ENCODE measurements at regions not wholly inside any gene's neighbourhood (a gene's known extent, or its start where the extent isn't known, plus 50 kb on each side); places are given as distances from the start of the nearest gene placed in this dataset.
"Not testable (repeated sequence)": the region's sequence is repeated elsewhere in the genome, so short reads cannot be mapped to it uniquely, and the experiment has no call there.

DNA sequence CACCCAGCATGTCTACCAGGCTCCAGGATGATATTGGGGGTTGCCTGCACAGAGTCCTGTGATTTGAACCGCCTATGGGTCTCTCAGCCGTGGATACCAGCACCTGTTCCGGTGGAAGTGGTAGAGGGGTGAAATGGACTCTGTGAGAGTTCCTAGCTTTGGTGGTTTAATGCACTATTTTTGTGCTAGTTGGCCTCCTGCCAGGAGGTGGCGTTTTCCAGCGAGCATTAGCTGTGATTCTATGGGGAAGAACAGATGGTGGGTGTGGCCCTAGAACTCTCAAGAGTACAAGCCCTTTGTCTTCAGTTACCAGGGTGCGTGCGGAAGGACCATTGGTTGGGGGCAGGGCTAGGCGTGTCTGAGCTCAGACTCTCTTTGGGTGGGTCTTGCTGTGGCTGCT lies 316.9 kb upstream of the AMOT start:
- H3K9me3 ChIP-seq (ENCODE audit: control insufficient read depth, insufficient read depth, low read length): peaks cover 26% of the 10 kb centered on the region
- no peak overlapping the region for H3K27ac ChIP-seq (ENCODE audit: low read depth, low read length)
- no peak overlapping the region for H3K4me3 ChIP-seq (ENCODE audit: low read depth, low read length)
- peaks cover 9% of the 10 kb centered on the region; the same call in 1 of the 2 replicates for H3K4me1 ChIP-seq (ENCODE audit: control insufficient read depth, insufficient read depth, low read length)
- no peak overlapping the region for H3K9ac ChIP-seq (ENCODE audit: low read depth, low read length)
- H3K27me3 ChIP-seq (ENCODE audit: control insufficient read depth, insufficient read depth, low read length): no peaks in the 10 kb centered on the region
- no peaks in the 10 kb centered on the region for H3K36me3 ChIP-seq (ENCODE audit: control insufficient read depth, insufficient read depth, low read length)

GRCh38 chrX:113154315-113154714 lies 313.7 kb upstream of the AMOT start:
- not testable (repeated sequence) for H3K36me3 ChIP-seq (ENCODE audit: control insufficient read depth, insufficient read depth, low read length); H3K4me3 ChIP-seq (ENCODE audit: low read depth, low read length); H3K27me3 ChIP-seq (ENCODE audit: control insufficient read depth, insufficient read depth, low read length); H3K4me1 ChIP-seq (ENCODE audit: control insufficient read depth, insufficient read depth, low read length); H3K27ac ChIP-seq (ENCODE audit: low read depth, low read length); H3K9ac ChIP-seq (ENCODE audit: low read depth, low read length)
- H3K9me3 ChIP-seq (ENCODE audit: control insufficient read depth, insufficient read depth, low read length): peaks cover 25% of the 10 kb centered on the region

- no peaks in the 10 kb centered on the region for H3K27me3 ChIP-seq (ENCODE audit: control insufficient read depth, insufficient read depth, low read length)
- H3K9ac ChIP-seq (ENCODE audit: low read depth, low read length): no peak overlapping the region
- no peaks in the 10 kb centered on the region for H3K36me3 ChIP-seq (ENCODE audit: control insufficient read depth, insufficient read depth, low read length)
- H3K4me3 ChIP-seq (ENCODE audit: low read depth, low read length): 0 out of 2 replicates have a peak overlapping the region, but pooled peaks have one; percentile 9
- no peak overlapping the region for H3K27ac ChIP-seq (ENCODE audit: low read depth, low read length)
- peaks cover 21% of the 10 kb centered on the region for H3K4me1 ChIP-seq (ENCODE audit: control insufficient read depth, insufficient read depth, low read length)
- H3K9me3 ChIP-seq (ENCODE audit: control insufficient read depth, insufficient read depth, low read length): peaks cover 14% of the 10 kb centered on the region
These were observed 296.2 kb upstream of the AMOT start for GRCh38 chrX:113136836-113137235.

GRCh38 chrX:113133316-113133715 lies 292.7 kb upstream of the AMOT start:
- H3K36me3 ChIP-seq (ENCODE audit: control insufficient read depth, insufficient read depth, low read length): no peaks in the 10 kb centered on the region
- H3K9ac ChIP-seq (ENCODE audit: low read depth, low read length): no peak overlapping the region
- no peaks in the 10 kb centered on the region for H3K27me3 ChIP-seq (ENCODE audit: control insufficient read depth, insufficient read depth, low read length)
- no peak overlapping the region for H3K4me3 ChIP-seq (ENCODE audit: low read depth, low read length)
- H3K9me3 ChIP-seq (ENCODE audit: control insufficient read depth, insufficient read depth, low read length): peaks cover 4% of the 10 kb centered on the region; the same call in 1 of the 2 replicates
- H3K4me1 ChIP-seq (ENCODE audit: control insufficient read depth, insufficient read depth, low read length): peaks cover 41% of the 10 kb centered on the region
- H3K27ac ChIP-seq (ENCODE audit: low read depth, low read length): no peak overlapping the region

DNA sequence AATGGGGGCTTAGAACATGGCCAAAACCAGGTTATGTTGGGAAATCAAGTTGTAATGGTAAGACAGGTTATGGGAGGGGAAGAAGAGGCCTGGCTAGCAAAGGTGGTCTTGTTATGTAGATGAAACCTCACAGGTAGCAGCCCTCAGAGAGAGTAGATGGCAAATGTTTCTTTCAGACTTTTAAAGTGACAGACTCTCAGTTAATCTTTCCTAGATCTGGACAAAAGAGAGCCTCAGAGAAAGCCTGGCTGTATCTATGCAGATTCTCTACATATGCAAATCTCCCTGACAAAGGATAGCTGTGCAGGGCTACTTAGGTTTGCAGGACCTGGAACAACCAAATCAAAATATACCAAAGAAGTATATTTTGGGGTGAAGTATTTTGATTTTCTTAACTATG lies 284.1 kb upstream of the AMOT start:
- Histone ChIP-seq H3K9me3 (ENCODE audit: control insufficient read depth, insufficient read depth, low read length) (peaks cover 15% of the 10 kb centered on the region), H3K4me3 (ENCODE audit: low read depth, low read length) (peak overlapping the region; percentile 45), H3K9ac (ENCODE audit: low read depth, low read length) (0 out of 2 replicates have a peak overlapping the region, but pooled peaks have one; percentile 5), H3K4me1 (ENCODE audit: control insufficient read depth, insufficient read depth, low read length) (peaks cover 19% of the 10 kb centered on the region), H3K27ac (ENCODE audit: low read depth, low read length) (peak overlapping the region; percentile 57), H3K27me3 (ENCODE audit: control insufficient read depth, insufficient read depth, low read length) (no peaks in the 10 kb centered on the region), H3K36me3 (ENCODE audit: control insufficient read depth, insufficient read depth, low read length) (no peaks in the 10 kb centered on the region)

- no peak overlapping the region for H3K4me3 ChIP-seq (ENCODE audit: low read depth, low read length)
- H3K27me3 ChIP-seq (ENCODE audit: control insufficient read depth, insufficient read depth, low read length): 0 out of 2 replicates have a peak, but pooled peaks cover 3% of the 10 kb centered on the region
- H3K9me3 ChIP-seq (ENCODE audit: control insufficient read depth, insufficient read depth, low read length): no peaks in the 10 kb centered on the region
- no peaks in the 10 kb centered on the region for H3K36me3 ChIP-seq (ENCODE audit: control insufficient read depth, insufficient read depth, low read length)
- no peak overlapping the region for H3K9ac ChIP-seq (ENCODE audit: low read depth, low read length)
- no peak overlapping the region for H3K27ac ChIP-seq (ENCODE audit: low read depth, low read length)
- peaks cover 15% of the 10 kb centered on the region for H3K4me1 ChIP-seq (ENCODE audit: control insufficient read depth, insufficient read depth, low read length)
These were observed 234.9 kb upstream of the AMOT start for GRCh38 chrX:113075521-113075920.

DNA sequence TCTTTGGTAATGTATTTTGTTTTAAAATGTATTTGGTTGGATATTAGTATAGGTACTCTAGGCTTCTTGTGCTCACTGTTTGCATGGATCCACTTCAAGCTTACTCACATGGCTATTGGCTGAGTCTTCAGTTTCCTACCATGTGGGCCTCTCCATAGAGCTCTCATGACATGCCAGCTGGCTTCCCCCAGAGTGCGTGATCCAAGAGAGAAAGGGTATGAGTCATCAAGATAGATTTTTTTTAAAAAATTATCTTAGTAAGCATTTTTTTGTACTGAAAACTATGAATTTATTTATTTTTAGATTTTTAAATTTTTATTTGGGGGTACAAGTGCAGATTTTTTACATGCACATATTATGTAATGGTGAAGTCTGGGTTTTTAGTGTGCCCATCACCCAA lies 219.1 kb upstream of the AMOT start:
- H3K36me3 ChIP-seq (ENCODE audit: control insufficient read depth, insufficient read depth, low read length): no peaks in the 10 kb centered on the region
- H3K4me1 ChIP-seq (ENCODE audit: control insufficient read depth, insufficient read depth, low read length): no peaks in the 10 kb centered on the region
- no peaks in the 10 kb centered on the region for H3K27me3 ChIP-seq (ENCODE audit: control insufficient read depth, insufficient read depth, low read length)
- H3K9ac ChIP-seq (ENCODE audit: low read depth, low read length): no peak overlapping the region
- no peak overlapping the region for H3K27ac ChIP-seq (ENCODE audit: low read depth, low read length)
- no peaks in the 10 kb centered on the region; the same call in 1 of the 2 replicates for H3K9me3 ChIP-seq (ENCODE audit: control insufficient read depth, insufficient read depth, low read length)
- no peak overlapping the region for H3K4me3 ChIP-seq (ENCODE audit: low read depth, low read length)

GRCh38 chrX:113058634-113059033 lies 218.0 kb upstream of the AMOT start:
- Histone ChIP-seq H3K27ac (ENCODE audit: low read depth, low read length) (no peak overlapping the region), H3K36me3 (ENCODE audit: control insufficient read depth, insufficient read depth, low read length) (no peaks in the 10 kb centered on the region), H3K9me3 (ENCODE audit: control insufficient read depth, insufficient read depth, low read length) (no peaks in the 10 kb centered on the region; the same call in 1 of the 2 replicates), H3K4me3 (ENCODE audit: low read depth, low read length) (no peak overlapping the region), H3K27me3 (ENCODE audit: control insufficient read depth, insufficient read depth, low read length) (no peaks in the 10 kb centered on the region), H3K9ac (ENCODE audit: low read depth, low read length) (no peak overlapping the region), H3K4me1 (ENCODE audit: control insufficient read depth, insufficient read depth, low read length) (no peaks in the 10 kb centered on the region)

DNA sequence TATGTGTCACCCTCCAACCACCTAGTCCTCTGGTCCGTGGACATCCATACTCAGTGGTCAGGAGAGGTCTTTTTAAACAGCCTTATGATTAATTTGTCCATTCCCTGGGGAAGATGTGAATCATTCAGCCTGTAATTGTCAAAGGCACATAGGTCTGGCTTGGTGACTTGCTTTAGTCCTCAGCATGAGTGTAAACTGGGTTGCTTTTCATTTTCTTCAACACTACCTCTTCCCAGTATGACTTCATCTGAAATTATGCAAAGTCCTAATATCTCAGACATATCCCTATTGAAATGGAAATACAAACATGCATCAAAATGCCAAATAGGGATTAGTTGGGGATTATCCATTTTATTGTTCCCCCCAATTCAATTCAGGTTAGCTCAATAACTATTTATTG lies 208.3 kb upstream of the AMOT start:
- H3K9ac ChIP-seq (ENCODE audit: low read depth, low read length): no peak overlapping the region

GRCh38 chrX:113048480-113048879 lies 207.8 kb upstream of the AMOT start:
- Histone ChIP-seq H3K4me1 (ENCODE audit: control insufficient read depth, insufficient read depth, low read length) (no peaks in the 10 kb centered on the region), H3K4me3 (ENCODE audit: low read depth, low read length) (no peak overlapping the region), H3K36me3 (ENCODE audit: control insufficient read depth, insufficient read depth, low read length) (no peaks in the 10 kb centered on the region), H3K27ac (ENCODE audit: low read depth, low read length) (no peak overlapping the region), H3K27me3 (ENCODE audit: control insufficient read depth, insufficient read depth, low read length) (peaks cover 11% of the 10 kb centered on the region; the same call in 1 of the 2 replicates), H3K9ac (ENCODE audit: low read depth, low read length) (no peak overlapping the region), H3K9me3 (ENCODE audit: control insufficient read depth, insufficient read depth, low read length) (no peaks in the 10 kb centered on the region)

More for the DNA sequence above, 208.3 kb upstream of the AMOT start:
- no peak overlapping the region for H3K27ac ChIP-seq (ENCODE audit: low read depth, low read length)
- H3K4me3 ChIP-seq (ENCODE audit: low read depth, low read length): no peak overlapping the region
- peaks cover 8% of the 10 kb centered on the region; the same call in 1 of the 2 replicates for H3K27me3 ChIP-seq (ENCODE audit: control insufficient read depth, insufficient read depth, low read length)
- no peaks in the 10 kb centered on the region for H3K9me3 ChIP-seq (ENCODE audit: control insufficient read depth, insufficient read depth, low read length)
- no peaks in the 10 kb centered on the region for H3K4me1 ChIP-seq (ENCODE audit: control insufficient read depth, insufficient read depth, low read length)
- no peaks in the 10 kb centered on the region for H3K36me3 ChIP-seq (ENCODE audit: control insufficient read depth, insufficient read depth, low read length)

GRCh38 chrX:113033966-113034680 lies 193.5 kb upstream of the AMOT start:
- H3K27me3 ChIP-seq (ENCODE audit: control insufficient read depth, insufficient read depth, low read length): peaks cover 4% of the 10 kb centered on the region; the same call in 1 of the 2 replicates
- no peak overlapping the region for H3K27ac ChIP-seq (ENCODE audit: low read depth, low read length)
- no peak overlapping the region for H3K4me3 ChIP-seq (ENCODE audit: low read depth, low read length)
- no peaks in the 10 kb centered on the region for H3K4me1 ChIP-seq (ENCODE audit: control insufficient read depth, insufficient read depth, low read length)
- no peaks in the 10 kb centered on the region for H3K36me3 ChIP-seq (ENCODE audit: control insufficient read depth, insufficient read depth, low read length)
- H3K9me3 ChIP-seq (ENCODE audit: control insufficient read depth, insufficient read depth, low read length): no peaks in the 10 kb centered on the region
- no peak overlapping the region for H3K9ac ChIP-seq (ENCODE audit: low read depth, low read length)
